ENCODE measurements at regions not wholly inside any gene's neighbourhood (a gene's known extent, or its start where the extent isn't known, plus 50 kb on each side); places are given as distances from the start of the nearest gene placed in this dataset.

- H3K27ac ChIP-seq (ENCODE audit: insufficient read depth, low read length, poor library complexity, severe bottlenecking): no peak overlapping the region
- no peak for DNase-seq
- H3K27me3 ChIP-seq (replicated peaks; ENCODE audit: control insufficient read depth, insufficient read depth, low read length, poor library complexity, severe bottlenecking): no peaks in the 10 kb centered on the region
- no peaks in the 10 kb centered on the region for H3K36me3 ChIP-seq (ENCODE audit: control insufficient read depth, insufficient read depth, low read length)
- no peak overlapping the region for H3K4me3 ChIP-seq (ENCODE audit: insufficient read depth, low read depth, low read length, poor library complexity, severe bottlenecking)
- H3K9me3 ChIP-seq (ENCODE audit: control insufficient read depth, low read length): no peaks in the 10 kb centered on the region
- no peaks in the 10 kb centered on the region for H3K4me1 ChIP-seq (ENCODE audit: control insufficient read depth, insufficient read depth, low read length, poor library complexity, severe bottlenecking)
Measured at GRCh38 chr10:130454543-130455000, 318.4 kb downstream of the GLRX3 start.

DNA sequence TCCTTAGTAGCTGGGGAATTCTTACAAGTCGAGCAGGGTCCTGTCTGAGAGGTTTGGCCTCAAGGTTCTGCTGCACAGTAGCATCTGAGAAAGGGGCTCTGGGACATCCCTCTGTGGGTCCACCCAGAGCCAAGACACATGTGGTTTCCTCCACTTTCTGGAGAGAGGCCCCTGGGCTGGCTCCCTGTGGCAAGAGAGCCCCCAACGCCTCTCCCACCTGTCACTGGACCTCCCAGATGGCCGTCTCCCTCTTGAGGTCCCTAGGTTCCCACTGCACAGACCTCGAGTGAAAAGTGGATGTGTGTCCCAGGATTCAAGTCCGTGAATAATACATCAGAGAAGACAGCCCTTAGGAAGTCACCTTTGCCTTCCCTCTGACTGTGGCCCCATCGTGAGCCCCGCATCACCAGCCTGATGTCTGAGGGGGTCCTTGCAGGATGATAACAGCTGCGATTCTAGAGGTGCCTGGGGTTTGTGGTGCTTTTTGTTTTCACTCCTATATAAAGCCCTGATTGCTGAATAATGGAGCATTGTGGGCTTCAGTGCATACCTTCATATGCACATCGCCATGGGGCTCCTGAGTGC lies 319.0 kb downstream of the GLRX3 start:
- no peak overlapping the region for H3K27ac ChIP-seq (ENCODE audit: insufficient read depth, low read length, poor library complexity, severe bottlenecking)
- no peaks in the 10 kb centered on the region for H3K27me3 ChIP-seq (replicated peaks; ENCODE audit: control insufficient read depth, insufficient read depth, low read length, poor library complexity, severe bottlenecking)
- H3K9me3 ChIP-seq (ENCODE audit: control insufficient read depth, low read length): no peaks in the 10 kb centered on the region
- DNase-seq: no peak
- H3K4me1 ChIP-seq (ENCODE audit: control insufficient read depth, insufficient read depth, low read length, poor library complexity, severe bottlenecking): no peaks in the 10 kb centered on the region
- H3K36me3 ChIP-seq (ENCODE audit: control insufficient read depth, insufficient read depth, low read length): no peaks in the 10 kb centered on the region
- H3K4me3 ChIP-seq (ENCODE audit: insufficient read depth, low read depth, low read length, poor library complexity, severe bottlenecking): no peak overlapping the region

- Histone ChIP-seq H3K36me3 (ENCODE audit: control insufficient read depth, insufficient read depth, low read length) (no peaks in the 10 kb centered on the region), H3K4me1 (ENCODE audit: control insufficient read depth, insufficient read depth, low read length, poor library complexity, severe bottlenecking) (no peaks in the 10 kb centered on the region), H3K27me3 (replicated peaks; ENCODE audit: control insufficient read depth, insufficient read depth, low read length, poor library complexity, severe bottlenecking) (no peaks in the 10 kb centered on the region), H3K27ac (ENCODE audit: insufficient read depth, low read length, poor library complexity, severe bottlenecking) (no peak overlapping the region), H3K4me3 (ENCODE audit: insufficient read depth, low read depth, low read length, poor library complexity, severe bottlenecking) (no peak overlapping the region), H3K9me3 (ENCODE audit: control insufficient read depth, low read length) (no peaks in the 10 kb centered on the region)
- no peak for DNase-seq
Measured at GRCh38 chr10:130455791-130456190, 319.6 kb downstream of the GLRX3 start.

GRCh38 chr10:130456616-130457015 lies 320.4 kb downstream of the GLRX3 start:
- H3K27ac ChIP-seq (ENCODE audit: insufficient read depth, low read length, poor library complexity, severe bottlenecking): no peak overlapping the region
- H3K4me3 ChIP-seq (ENCODE audit: insufficient read depth, low read depth, low read length, poor library complexity, severe bottlenecking): no peak overlapping the region
- DNase-seq: no peak
- no peaks in the 10 kb centered on the region for H3K27me3 ChIP-seq (replicated peaks; ENCODE audit: control insufficient read depth, insufficient read depth, low read length, poor library complexity, severe bottlenecking)
- no peaks in the 10 kb centered on the region for H3K9me3 ChIP-seq (ENCODE audit: control insufficient read depth, low read length)
- no peaks in the 10 kb centered on the region for H3K36me3 ChIP-seq (ENCODE audit: control insufficient read depth, insufficient read depth, low read length)
- H3K4me1 ChIP-seq (ENCODE audit: control insufficient read depth, insufficient read depth, low read length, poor library complexity, severe bottlenecking): no peaks in the 10 kb centered on the region

DNA sequence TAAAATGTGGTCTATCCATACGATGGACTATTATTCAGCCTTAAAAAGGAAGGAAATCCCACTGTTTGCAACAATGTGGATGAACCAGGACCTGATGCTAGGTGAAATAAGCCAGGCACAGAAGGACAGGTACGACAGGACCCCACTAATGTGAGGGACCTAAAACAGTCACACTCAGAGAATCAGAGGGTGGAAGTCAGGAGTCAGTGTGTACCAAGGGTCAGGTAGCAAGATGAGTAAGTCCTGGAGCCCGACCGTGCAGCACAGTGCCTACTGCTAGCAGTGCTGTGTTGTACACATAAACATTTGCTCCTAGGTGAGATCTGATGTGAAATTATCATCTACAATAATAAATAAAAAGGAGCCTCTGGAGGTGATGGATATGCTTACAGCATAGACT lies 322.3 kb downstream of the GLRX3 start:
- Histone ChIP-seq H3K36me3 (ENCODE audit: control insufficient read depth, insufficient read depth, low read length) (no peaks in the 10 kb centered on the region), H3K4me3 (ENCODE audit: insufficient read depth, low read depth, low read length, poor library complexity, severe bottlenecking) (no peak overlapping the region), H3K4me1 (ENCODE audit: control insufficient read depth, insufficient read depth, low read length, poor library complexity, severe bottlenecking) (no peaks in the 10 kb centered on the region), H3K9me3 (ENCODE audit: control insufficient read depth, low read length) (no peaks in the 10 kb centered on the region), H3K27me3 (replicated peaks; ENCODE audit: control insufficient read depth, insufficient read depth, low read length, poor library complexity, severe bottlenecking) (no peaks in the 10 kb centered on the region), H3K27ac (ENCODE audit: insufficient read depth, low read length, poor library complexity, severe bottlenecking) (no peak overlapping the region)
- DNase-seq: no peak

DNA sequence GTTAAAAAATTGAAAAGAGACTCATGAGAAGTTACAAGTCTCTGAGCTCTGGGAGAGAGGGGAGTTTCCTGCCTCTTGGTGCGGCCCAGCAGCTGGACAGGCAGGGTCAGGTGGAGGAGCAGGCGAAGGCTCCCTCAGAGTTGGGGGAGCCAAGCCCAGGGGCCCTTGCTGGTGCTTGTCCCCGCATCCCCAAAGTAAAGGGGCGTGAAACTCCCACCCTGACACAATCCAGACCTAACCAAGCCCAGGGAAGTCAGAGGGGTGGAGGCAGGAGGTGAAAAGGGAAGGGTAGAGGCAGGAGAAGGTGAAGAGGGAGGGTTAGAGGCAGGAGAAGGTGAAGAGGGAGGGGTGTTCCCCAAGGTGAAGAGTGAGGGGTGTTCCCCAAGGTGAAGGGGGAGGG lies 322.8 kb downstream of the GLRX3 start:
- Histone ChIP-seq H3K27ac (ENCODE audit: insufficient read depth, low read length, poor library complexity, severe bottlenecking) (no peak overlapping the region), H3K4me1 (ENCODE audit: control insufficient read depth, insufficient read depth, low read length, poor library complexity, severe bottlenecking) (no peaks in the 10 kb centered on the region), H3K9me3 (ENCODE audit: control insufficient read depth, low read length) (no peaks in the 10 kb centered on the region), H3K4me3 (ENCODE audit: insufficient read depth, low read depth, low read length, poor library complexity, severe bottlenecking) (no peak overlapping the region), H3K36me3 (ENCODE audit: control insufficient read depth, insufficient read depth, low read length) (no peaks in the 10 kb centered on the region), H3K27me3 (replicated peaks; ENCODE audit: control insufficient read depth, insufficient read depth, low read length, poor library complexity, severe bottlenecking) (no peaks in the 10 kb centered on the region)
- no peak for DNase-seq

- DNase-seq: no peak
- Histone ChIP-seq H3K4me1 (ENCODE audit: control insufficient read depth, insufficient read depth, low read length, poor library complexity, severe bottlenecking) (no peaks in the 10 kb centered on the region), H3K27me3 (replicated peaks; ENCODE audit: control insufficient read depth, insufficient read depth, low read length, poor library complexity, severe bottlenecking) (no peaks in the 10 kb centered on the region), H3K27ac (ENCODE audit: insufficient read depth, low read length, poor library complexity, severe bottlenecking) (no peak overlapping the region), H3K9me3 (ENCODE audit: control insufficient read depth, low read length) (no peaks in the 10 kb centered on the region), H3K4me3 (ENCODE audit: insufficient read depth, low read depth, low read length, poor library complexity, severe bottlenecking) (no peak overlapping the region), H3K36me3 (ENCODE audit: control insufficient read depth, insufficient read depth, low read length) (no peaks in the 10 kb centered on the region)
Measured at GRCh38 chr10:130459851-130460490, 323.8 kb downstream of the GLRX3 start.

GRCh38 chr10:130461631-130462030 lies 325.4 kb downstream of the GLRX3 start:
- Histone ChIP-seq H3K36me3 (ENCODE audit: control insufficient read depth, insufficient read depth, low read length) (no peaks in the 10 kb centered on the region), H3K4me1 (ENCODE audit: control insufficient read depth, insufficient read depth, low read length, poor library complexity, severe bottlenecking) (no peaks in the 10 kb centered on the region), H3K9me3 (ENCODE audit: control insufficient read depth, low read length) (no peaks in the 10 kb centered on the region), H3K27ac (ENCODE audit: insufficient read depth, low read length, poor library complexity, severe bottlenecking) (no peak overlapping the region), H3K4me3 (ENCODE audit: insufficient read depth, low read depth, low read length, poor library complexity, severe bottlenecking) (no peak overlapping the region), H3K27me3 (replicated peaks; ENCODE audit: control insufficient read depth, insufficient read depth, low read length, poor library complexity, severe bottlenecking) (no peaks in the 10 kb centered on the region)
- no peak for DNase-seq

DNA sequence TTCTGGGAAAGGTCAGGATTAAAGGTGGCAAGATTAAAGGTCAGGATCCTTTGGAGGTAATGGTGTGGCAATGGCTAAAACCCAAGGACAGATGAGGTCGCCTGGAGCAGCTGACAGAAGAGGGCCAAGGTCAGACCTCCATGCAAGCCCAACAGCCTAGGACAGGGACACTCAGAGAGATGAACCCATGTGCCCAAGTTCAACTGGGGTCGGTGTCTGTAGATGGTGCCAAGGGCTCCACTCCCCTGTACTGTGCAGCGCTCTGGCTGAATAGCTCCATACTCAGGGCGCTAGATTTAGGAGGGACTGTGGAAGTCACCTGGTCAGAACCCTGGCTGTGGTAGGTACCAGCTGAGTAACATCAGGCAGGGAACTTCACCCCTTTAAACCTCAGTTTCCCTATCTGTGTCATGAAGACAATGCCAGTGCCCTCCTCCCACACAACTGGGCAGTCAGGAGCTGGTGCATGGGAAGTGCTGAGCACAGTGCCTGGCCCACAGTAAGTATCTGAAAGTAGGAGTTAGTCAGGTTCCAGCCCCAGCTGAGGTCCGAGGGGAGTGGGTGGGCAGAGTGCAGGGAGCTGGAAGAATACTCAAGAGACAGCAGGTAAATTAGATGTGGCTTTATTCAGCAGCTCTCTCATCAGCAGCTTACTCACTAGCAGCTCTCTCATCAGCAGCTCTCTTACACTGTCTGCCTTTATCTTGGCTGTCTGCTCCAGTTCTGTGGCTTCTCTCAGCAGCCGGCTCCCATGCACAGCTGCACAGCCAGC lies 327.1 kb downstream of the GLRX3 start:
- Histone ChIP-seq H3K36me3 (ENCODE audit: control insufficient read depth, insufficient read depth, low read length) (no peaks in the 10 kb centered on the region), H3K9me3 (ENCODE audit: control insufficient read depth, low read length) (no peaks in the 10 kb centered on the region)

DNA sequence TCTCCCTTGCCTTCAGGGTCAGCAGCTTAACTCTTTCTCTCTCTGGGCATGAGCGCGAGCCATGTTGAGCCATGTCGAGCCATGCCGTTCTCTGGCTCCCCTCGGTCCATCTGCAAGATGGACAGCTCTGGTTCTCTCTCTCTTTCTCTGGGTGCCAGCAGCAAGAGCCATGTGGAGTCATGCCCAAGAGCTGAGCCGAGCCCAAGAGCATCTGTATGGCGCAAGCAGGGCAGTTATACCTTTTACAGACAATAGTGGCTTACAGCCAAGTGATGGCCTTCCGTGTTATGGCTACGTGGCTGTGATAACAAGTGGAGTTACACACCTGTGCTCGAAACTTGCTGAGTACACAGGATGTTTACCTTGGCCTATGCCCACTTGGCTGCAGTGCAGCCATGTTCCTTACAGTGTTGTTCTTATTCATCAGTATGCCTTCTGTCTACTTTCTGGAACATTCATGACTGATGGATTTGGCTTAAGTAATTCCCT lies 327.7 kb downstream of the GLRX3 start:
- H3K36me3 ChIP-seq (ENCODE audit: control insufficient read depth, insufficient read depth, low read length): no peaks in the 10 kb centered on the region
- H3K4me1 ChIP-seq (ENCODE audit: control insufficient read depth, insufficient read depth, low read length, poor library complexity, severe bottlenecking): no peaks in the 10 kb centered on the region
- no peak overlapping the region for H3K4me3 ChIP-seq (ENCODE audit: insufficient read depth, low read depth, low read length, poor library complexity, severe bottlenecking)
- no peak overlapping the region for H3K27ac ChIP-seq (ENCODE audit: insufficient read depth, low read length, poor library complexity, severe bottlenecking)
- H3K27me3 ChIP-seq (replicated peaks; ENCODE audit: control insufficient read depth, insufficient read depth, low read length, poor library complexity, severe bottlenecking): no peaks in the 10 kb centered on the region
- no peak for DNase-seq
- no peaks in the 10 kb centered on the region for H3K9me3 ChIP-seq (ENCODE audit: control insufficient read depth, low read length)

More for the DNA sequence above, 327.1 kb downstream of the GLRX3 start:
- no peak overlapping the region for H3K27ac ChIP-seq (ENCODE audit: insufficient read depth, low read length, poor library complexity, severe bottlenecking)
- H3K27me3 ChIP-seq (replicated peaks; ENCODE audit: control insufficient read depth, insufficient read depth, low read length, poor library complexity, severe bottlenecking): no peaks in the 10 kb centered on the region
- H3K4me3 ChIP-seq (ENCODE audit: insufficient read depth, low read depth, low read length, poor library complexity, severe bottlenecking): no peak overlapping the region
- no peak for DNase-seq
- H3K4me1 ChIP-seq (ENCODE audit: control insufficient read depth, insufficient read depth, low read length, poor library complexity, severe bottlenecking): no peaks in the 10 kb centered on the region

Data from effector memory CD4-positive, alpha-beta T cell (primary cell).